ENCODE measurements at regions not wholly inside any gene's neighbourhood (a gene's known extent, or its start where the extent isn't known, plus 50 kb on each side); places are given as distances from the start of the nearest gene placed in this dataset.

DNA sequence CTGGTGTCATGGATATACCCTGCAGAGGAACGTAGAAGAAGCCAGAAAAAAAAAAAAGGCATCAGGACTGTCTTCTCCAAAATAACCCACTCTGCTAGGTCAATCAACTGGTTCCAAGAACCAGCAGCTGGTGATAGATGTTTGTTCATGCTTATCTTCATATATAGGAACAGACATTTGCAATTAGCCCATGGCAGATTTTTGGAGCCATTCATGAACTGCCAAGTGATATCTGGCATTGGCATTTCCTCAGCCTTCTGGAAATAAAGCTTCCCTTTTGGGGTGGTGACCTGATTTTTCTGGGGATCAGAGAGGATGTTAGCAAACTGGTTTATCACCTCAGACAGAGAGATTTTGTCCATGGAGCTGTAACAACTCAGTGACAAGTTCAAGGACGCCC is 234.9 kb downstream of the OSR1 start:
- H2AFZ ChIP-seq (ENCODE audit: low read depth, low read length): no peak overlapping the region
- BruUV-seq (replicated peaks): no TSS peak
- intact Hi-C loops (cut with micrococcal nuclease): loop anchor here (10.0 kb wide), 1 partner anchor 221 kb away; no protein-coding TSS in a partner anchor
- TF ChIP-seq MYC (IDR thresholded peaks at IDR 0.05; ENCODE audit: low read depth, low read length): no peak
- TF ChIP-seq, protein P1, sequence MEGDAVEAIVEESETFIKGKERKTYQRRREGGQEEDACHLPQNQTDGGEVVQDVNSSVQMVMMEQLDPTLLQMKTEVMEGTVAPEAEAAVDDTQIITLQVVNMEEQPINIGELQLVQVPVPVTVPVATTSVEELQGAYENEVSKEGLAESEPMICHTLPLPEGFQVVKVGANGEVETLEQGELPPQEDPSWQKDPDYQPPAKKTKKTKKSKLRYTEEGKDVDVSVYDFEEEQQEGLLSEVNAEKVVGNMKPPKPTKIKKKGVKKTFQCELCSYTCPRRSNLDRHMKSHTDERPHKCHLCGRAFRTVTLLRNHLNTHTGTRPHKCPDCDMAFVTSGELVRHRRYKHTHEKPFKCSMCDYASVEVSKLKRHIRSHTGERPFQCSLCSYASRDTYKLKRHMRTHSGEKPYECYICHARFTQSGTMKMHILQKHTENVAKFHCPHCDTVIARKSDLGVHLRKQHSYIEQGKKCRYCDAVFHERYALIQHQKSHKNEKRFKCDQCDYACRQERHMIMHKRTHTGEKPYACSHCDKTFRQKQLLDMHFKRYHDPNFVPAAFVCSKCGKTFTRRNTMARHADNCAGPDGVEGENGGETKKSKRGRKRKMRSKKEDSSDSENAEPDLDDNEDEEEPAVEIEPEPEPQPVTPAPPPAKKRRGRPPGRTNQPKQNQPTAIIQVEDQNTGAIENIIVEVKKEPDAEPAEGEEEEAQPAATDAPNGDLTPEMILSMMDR (IDR thresholded peaks at IDR 0.05; ENCODE audit: extremely low read depth in 1 of 2, insufficient read depth in 1 of 2, low read depth in 1 of 2, low read length in 2 of 2): no peak
- TF ChIP-seq, protein P2, sequence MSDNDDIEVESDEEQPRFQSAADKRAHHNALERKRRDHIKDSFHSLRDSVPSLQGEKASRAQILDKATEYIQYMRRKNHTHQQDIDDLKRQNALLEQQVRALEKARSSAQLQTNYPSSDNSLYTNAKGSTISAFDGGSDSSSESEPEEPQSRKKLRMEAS (IDR thresholded peaks at IDR 0.05; ENCODE audit: insufficient read depth, insufficient read length): no peak
- TF ChIP-seq GATA2 (IDR thresholded peaks at IDR 0.05; ENCODE audit: insufficient read depth, insufficient read length, low read depth, low read length): no peak
- TF ChIP-seq EZH2 (IDR thresholded peaks at IDR 0.05; ENCODE audit: borderline replicate concordance, low read depth, low read length, severe bottlenecking): no peak
- no peak for TF ChIP-seq POLR2AphosphoS5 (IDR thresholded peaks at IDR 0.05; ENCODE audit: insufficient read depth, low read depth, low read length)
- no peak for TF ChIP-seq FOS (IDR thresholded peaks at IDR 0.05; ENCODE audit: borderline replicate concordance, insufficient read depth, low read length)
- TF ChIP-seq JUN (IDR thresholded peaks at IDR 0.05; ENCODE audit: borderline replicate concordance, insufficient read depth, insufficient read length, low read depth): no peak
- H4K20me1 ChIP-seq (replicated peaks; ENCODE audit: control insufficient read depth, extremely low read depth, insufficient read depth, low read length): no peaks in the 10 kb centered on the region
- no peak overlapping the region for H3K4me3 ChIP-seq (replicated peaks in 1 of 3; ENCODE audit: insufficient read depth in 1 of 3, low read depth in 1 of 3, low read length in 3 of 3)
- ChIA-PET CTCF (interaction anchor here (1.0 kb wide), 1 partner anchor 15 kb away, joined by 3 read pairs; no protein-coding TSS in a partner anchor), POLR2A (no interaction called here)
- no peak overlapping the region for H3K4me2 ChIP-seq (ENCODE audit: insufficient read depth, low read length)
- no peaks in the 10 kb centered on the region for H3K36me3 ChIP-seq (ENCODE audit: control insufficient read depth in 2 of 2, extremely low read depth in 1 of 2, insufficient read depth in 2 of 2, low read length in 2 of 2)
- DNase-seq (ENCODE audit: low read depth, low spot score): no peak
- no peak overlapping the region for H3K27ac ChIP-seq (ENCODE audit: insufficient read depth, low read depth, low read length)
- no peaks in the 10 kb centered on the region for H3K79me2 ChIP-seq (ENCODE audit: control insufficient read depth, insufficient read depth, low read length)
- dilution Hi-C loops (cut with MboI; ENCODE audit: extremely low pct_ligation_motif_present, low sequenced_read_pairs): no loop called here
- no peak for FAIRE-seq
- H3K9me3 ChIP-seq (replicated peaks; ENCODE audit: control insufficient read depth, insufficient read depth, low read length): no peaks in the 10 kb centered on the region
- H3K4me1 ChIP-seq (ENCODE audit: control insufficient read depth, extremely low read depth, insufficient read depth, low read length): peaks cover 10% of the 10 kb centered on the region
- no peak overlapping the region for H3K9ac ChIP-seq (replicated peaks; ENCODE audit: extremely low read depth, insufficient read depth, low read length)
- H3K9me1 ChIP-seq (replicated peaks; ENCODE audit: control insufficient read depth, extremely low read depth, insufficient read depth, low read length): no peaks in the 10 kb centered on the region
- H3K27me3 ChIP-seq (ENCODE audit: control insufficient read depth in 2 of 2, insufficient read depth in 2 of 2, low read length in 2 of 2): no peaks in the 10 kb centered on the region

All from endothelial cell of umbilical vein (primary cell).